Muscle of back (tissue), 3 donors: ENCODE measurements at regions not wholly inside any gene's neighbourhood (a gene's known extent, or its start where the extent isn't known, plus 50 kb on each side); places are given as distances from the start of the nearest gene placed in this dataset.

Source experiments
- DNase-seq, 3 donors: peaks; one replicate each; pipeline versions ENCODE4 v3.0.0 to v3.0.0-alpha.2; 2013

- no peak for DNase-seq
Observed at GRCh38 chr2:142259356-142259755, 128.5 kb upstream of the LRP1B start.

GRCh38 chr2:142254031-142254430, 123.2 kb upstream of the LRP1B start:
- DNase-seq, result no peak

GRCh38 chr2:142241016-142241415, 110.2 kb upstream of the LRP1B start:
- no peak for DNase-seq

GRCh38 chr2:142236181-142236580, 105.4 kb upstream of the LRP1B start:
- DNase-seq, result no peak

GRCh38 chr2:142234741-142235140, 103.9 kb upstream of the LRP1B start:
- peak in 1 of 3 donors; percentile 17 for DNase-seq

GRCh38 chr2:142223309-142223708, 92.5 kb upstream of the LRP1B start:
- no peak for DNase-seq

GRCh38 chr2:142222715-142223114, 91.9 kb upstream of the LRP1B start:
- no peak for DNase-seq

- peak in 2 of 3 donors; percentile 8 to 9 for DNase-seq
Observed at GRCh38 chr2:142220901-142221300, 90.1 kb upstream of the LRP1B start.

- DNase-seq, result no peak
Observed at GRCh38 chr2:142220239-142220638, 89.4 kb upstream of the LRP1B start.

GRCh38 chr2:142218471-142218870, 87.7 kb upstream of the LRP1B start:
- no peak for DNase-seq

GRCh38 chr2:142217804-142218203, 87.0 kb upstream of the LRP1B start:
- no peak for DNase-seq

- DNase-seq, result no peak
Observed at GRCh38 chr2:142200062-142200461, 69.2 kb upstream of the LRP1B start.

GRCh38 chr2:142199073-142199472, 68.3 kb upstream of the LRP1B start:
- DNase-seq, result no peak

- DNase-seq, result no peak
Observed at GRCh38 chr2:142190805-142191204, 60.0 kb upstream of the LRP1B start.

- no peak for DNase-seq
Observed at GRCh38 chr2:142189501-142189900, 58.7 kb upstream of the LRP1B start.

GRCh38 chr2:142188562-142188961, 57.7 kb upstream of the LRP1B start:
- DNase-seq, result no peak

GRCh38 chr2:142180820-142181533, 50.2 kb upstream of the LRP1B start:
- DNase-seq, result no peak
